ENCODE measurements at regions not wholly inside any gene's neighbourhood (a gene's known extent, or its start where the extent isn't known, plus 50 kb on each side); places are given as distances from the start of the nearest gene placed in this dataset.

- TF ChIP-seq CTCF (conservative IDR thresholded peaks at IDR 0.05; ENCODE audit: low read depth, low read length) (no peak), EZH2 (IDR thresholded peaks at IDR 0.05; ENCODE audit: borderline replicate concordance, low read depth, low read length, poor library complexity, severe bottlenecking) (no peak)
Observed at GRCh38 chr7:115572111-115572510, 458.5 kb downstream of the TFEC start.

All from A673 (cell line).